ENCODE measurements at regions not wholly inside any gene's neighbourhood (a gene's known extent, or its start where the extent isn't known, plus 50 kb on each side); places are given as distances from the start of the nearest gene placed in this dataset.

DNA sequence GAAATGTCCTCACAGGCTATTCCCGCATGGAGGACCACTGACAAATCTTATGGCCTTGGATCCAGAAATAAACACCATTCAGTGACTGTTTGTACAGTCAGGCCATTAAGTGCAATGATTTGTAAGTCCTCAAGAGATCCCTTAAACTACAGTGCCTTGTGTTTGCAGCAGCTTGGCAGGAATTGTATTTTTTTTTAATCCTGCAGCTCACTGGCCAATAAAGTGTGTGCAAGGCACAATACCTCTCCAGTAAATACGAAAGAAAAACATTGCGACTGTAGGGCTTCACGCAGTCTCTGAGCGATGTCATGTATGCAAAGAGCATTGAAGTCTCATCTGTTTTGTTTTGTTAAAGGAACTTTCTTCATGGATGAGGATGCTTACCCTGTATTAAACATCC is 74.2 kb upstream of the TUSC1 start:
- TF ChIP-seq CTCF (IDR thresholded peaks at IDR 0.05) (no peak), POLR2A (IDR thresholded peaks at IDR 0.05) (no peak)

Measured in testis (tissue), 2 donors.